GM18517 (cell line): ENCODE measurements at regions not wholly inside any gene's neighbourhood (a gene's known extent, or its start where the extent isn't known, plus 50 kb on each side); places are given as distances from the start of the nearest gene placed in this dataset.
"Not testable (repeated sequence)": the region's sequence is repeated elsewhere in the genome, so short reads cannot be mapped to it uniquely, and the experiment has no call there.

Experiments
- ATAC-seq: cut with Tn5 transposase; IDR thresholded peaks from one replicate; pipeline ENCODE4 v1.9.1; 2021; ENCODE audit warnings: mild to moderate bottlenecking, moderate library complexity; ENCODE audit not compliant: unreplicated experiment

GRCh38 chr2:144026753-144027152, 493.2 kb downstream of the ZEB2 start:
- no peak for ATAC-seq

- ATAC-seq, result no peak
These were observed 499.9 kb downstream of the ZEB2 start for GRCh38 chr2:144020047-144020446.

- ATAC-seq, result no peak
These were observed 504.2 kb downstream of the ZEB2 start for GRCh38 chr2:144015655-144016245.

- ATAC-seq, result no peak
These were observed 504.9 kb downstream of the ZEB2 start for GRCh38 chr2:144015036-144015435.

GRCh38 chr2:144014103-144014502, 505.8 kb downstream of the ZEB2 start:
- no peak for ATAC-seq

- ATAC-seq, result no peak
These were observed 507.6 kb downstream of the ZEB2 start for GRCh38 chr2:144012304-144012703.

GRCh38 chr2:144011553-144011952, 508.4 kb downstream of the ZEB2 start:
- no peak for ATAC-seq

- ATAC-seq, result no peak
These were observed 508.8 kb downstream of the ZEB2 start for GRCh38 chr2:144011098-144011497.

- ATAC-seq, result no peak
These were observed 509.7 kb downstream of the ZEB2 start for GRCh38 chr2:144010096-144010836.

GRCh38 chr2:144006139-144006538, 513.8 kb downstream of the ZEB2 start:
- no peak for ATAC-seq

GRCh38 chr2:144004742-144005141, 515.2 kb downstream of the ZEB2 start:
- ATAC-seq, result no peak

- ATAC-seq, result no peak
These were observed 516.4 kb downstream of the ZEB2 start for GRCh38 chr2:144003460-144004075.

- no peak for ATAC-seq
These were observed 522.9 kb downstream of the ZEB2 start for GRCh38 chr2:143996974-143997373.

- no peak for ATAC-seq
These were observed 525.0 kb downstream of the ZEB2 start for GRCh38 chr2:143994961-143995360.

GRCh38 chr2:143991596-143991995, 528.3 kb downstream of the ZEB2 start:
- not testable (repeated sequence) for ATAC-seq

GRCh38 chr2:143988082-143988481, 531.8 kb downstream of the ZEB2 start:
- no peak for ATAC-seq

- no peak for ATAC-seq
These were observed 538.5 kb downstream of the ZEB2 start for GRCh38 chr2:143981428-143981827.

GRCh38 chr2:143977356-143977755, 542.6 kb downstream of the ZEB2 start:
- ATAC-seq, result no peak

GRCh38 chr2:143975216-143975615, 544.7 kb downstream of the ZEB2 start:
- no peak for ATAC-seq

GRCh38 chr2:143974262-143974661, 545.7 kb downstream of the ZEB2 start:
- no peak for ATAC-seq

GRCh38 chr2:143968860-143969259, 551.1 kb downstream of the ZEB2 start:
- ATAC-seq, result no peak

GRCh38 chr2:143968360-143968759, 551.6 kb downstream of the ZEB2 start:
- ATAC-seq, result no peak
